Thoracic aorta (tissue), 2 donors: ENCODE measurements at regions not wholly inside any gene's neighbourhood (a gene's known extent, or its start where the extent isn't known, plus 50 kb on each side); places are given as distances from the start of the nearest gene placed in this dataset.
"Not testable (repeated sequence)": the region's sequence is repeated elsewhere in the genome, so short reads cannot be mapped to it uniquely, and the experiment has no call there.

Experiments
- ATAC-seq: fragments of 150-250 bp; one replicate; pipeline ENCODE4 v1.8.0; 2017; ENCODE audit warnings: low read depth; ENCODE audit not compliant: insufficient number of reproducible peaks, low FRiP score
- DNase-seq: peaks from one replicate; pipeline ENCODE4 v3.0.0-alpha.2; 2020; ENCODE audit warnings: low spot score
- H3K27ac ChIP-seq, 2 donors: fragments of 200-600 bp; sonication (generic); 1 replicate in 1 of 2; 2 replicates in 1 of 2; pipeline ENCODE4 v1.5.1; 2016; ENCODE audit warnings: mild to moderate bottlenecking in 2 of 2, moderate library complexity in 2 of 2
- H3K27me3 ChIP-seq: fragments of 200-600 bp; sonication (generic); replicated peaks from 2 replicates; pipeline ENCODE4 v1.6.0; 2016; ENCODE audit warnings: mild to moderate bottlenecking; ENCODE audit not compliant: insufficient read depth
- H3K36me3 ChIP-seq: fragments of 200-600 bp; sonication (generic); one replicate; pipeline ENCODE4 v1.5.1; 2016
- H3K4me1 ChIP-seq, 2 donors: fragments of 200-600 bp; sonication (generic); 1 replicate in 1 of 2; 2 replicates in 1 of 2; pipeline versions ENCODE4 v1.5.1 to v1.6.0; 2016; ENCODE audit warnings: low read depth in 2 of 2, mild to moderate bottlenecking in 1 of 2; ENCODE audit not compliant: control insufficient read depth in 1 of 2
- H3K4me3 ChIP-seq: fragments of 200-600 bp; sonication (generic); 2 replicates; pipeline ENCODE4 v1.5.1; 2016; ENCODE audit warnings: mild to moderate bottlenecking
- H3K9me3 ChIP-seq: fragments of 200-600 bp; sonication (generic); 2 replicates; pipeline ENCODE4 v1.5.1; 2016
- TF ChIP-seq, protein P1 (sequence below): fragments of 200-600 bp; sonication (generic); IDR thresholded peaks from one replicate; pipeline ENCODE4 v1.5.1; 2019; ENCODE audit warnings: antibody characterized with exemption

DNA sequence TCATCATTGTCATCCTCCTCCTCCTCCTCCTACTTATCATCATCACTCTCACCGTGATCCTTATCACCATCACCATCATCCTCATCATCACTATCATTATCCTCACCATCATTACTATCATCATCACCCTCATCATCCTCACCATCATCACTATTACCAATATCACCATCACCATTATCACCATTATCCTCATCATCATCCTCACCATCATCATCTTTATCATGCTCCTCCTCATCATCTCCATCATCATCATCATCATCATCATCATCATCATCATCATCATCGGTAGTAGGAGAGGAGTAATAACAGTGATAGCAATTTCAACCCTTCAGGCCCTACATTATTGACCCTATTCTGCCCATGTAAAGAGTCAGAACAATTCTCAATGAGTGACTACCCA, 345.9 kb upstream of the ZNF32 start:
- no peak for DNase-seq
- Histone ChIP-seq H3K4me1 (peaks cover 12 to 18% of the 10 kb centered on the region in 2 donors), H3K4me3 (no peak overlapping the region), H3K9me3 (no peaks in the 10 kb centered on the region), H3K27me3 (no peaks in the 10 kb centered on the region), H3K36me3 (no peaks in the 10 kb centered on the region), H3K27ac (no peak overlapping the region)
- TF ChIP-seq, protein P1, sequence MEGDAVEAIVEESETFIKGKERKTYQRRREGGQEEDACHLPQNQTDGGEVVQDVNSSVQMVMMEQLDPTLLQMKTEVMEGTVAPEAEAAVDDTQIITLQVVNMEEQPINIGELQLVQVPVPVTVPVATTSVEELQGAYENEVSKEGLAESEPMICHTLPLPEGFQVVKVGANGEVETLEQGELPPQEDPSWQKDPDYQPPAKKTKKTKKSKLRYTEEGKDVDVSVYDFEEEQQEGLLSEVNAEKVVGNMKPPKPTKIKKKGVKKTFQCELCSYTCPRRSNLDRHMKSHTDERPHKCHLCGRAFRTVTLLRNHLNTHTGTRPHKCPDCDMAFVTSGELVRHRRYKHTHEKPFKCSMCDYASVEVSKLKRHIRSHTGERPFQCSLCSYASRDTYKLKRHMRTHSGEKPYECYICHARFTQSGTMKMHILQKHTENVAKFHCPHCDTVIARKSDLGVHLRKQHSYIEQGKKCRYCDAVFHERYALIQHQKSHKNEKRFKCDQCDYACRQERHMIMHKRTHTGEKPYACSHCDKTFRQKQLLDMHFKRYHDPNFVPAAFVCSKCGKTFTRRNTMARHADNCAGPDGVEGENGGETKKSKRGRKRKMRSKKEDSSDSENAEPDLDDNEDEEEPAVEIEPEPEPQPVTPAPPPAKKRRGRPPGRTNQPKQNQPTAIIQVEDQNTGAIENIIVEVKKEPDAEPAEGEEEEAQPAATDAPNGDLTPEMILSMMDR: no peak
- no peak for ATAC-seq

DNA sequence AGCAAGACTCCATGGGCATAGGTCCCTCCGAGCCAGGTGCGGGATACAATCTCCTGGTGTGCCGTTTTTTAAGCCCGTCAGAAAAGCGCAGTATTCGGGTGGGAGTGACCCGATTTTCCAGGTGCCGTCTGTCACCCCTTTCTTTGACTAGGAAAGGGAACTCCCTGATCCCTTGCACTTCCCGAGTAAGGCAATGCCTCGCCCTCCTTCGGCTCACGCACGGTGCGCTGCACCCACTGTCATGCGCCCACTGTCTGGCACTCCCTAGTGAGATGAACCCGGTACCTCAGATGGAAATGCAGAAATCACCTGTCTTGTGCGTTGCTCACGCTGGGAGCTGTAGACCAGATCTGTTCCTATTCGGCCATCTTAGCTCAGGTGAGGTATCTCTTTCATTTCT, 344.1 kb upstream of the ZNF32 start:
- not testable (repeated sequence) for H3K27ac ChIP-seq, H3K36me3 ChIP-seq, H3K4me1 ChIP-seq, H3K4me3 ChIP-seq, H3K27me3 ChIP-seq, ATAC-seq, H3K9me3 ChIP-seq, DNase-seq

DNA sequence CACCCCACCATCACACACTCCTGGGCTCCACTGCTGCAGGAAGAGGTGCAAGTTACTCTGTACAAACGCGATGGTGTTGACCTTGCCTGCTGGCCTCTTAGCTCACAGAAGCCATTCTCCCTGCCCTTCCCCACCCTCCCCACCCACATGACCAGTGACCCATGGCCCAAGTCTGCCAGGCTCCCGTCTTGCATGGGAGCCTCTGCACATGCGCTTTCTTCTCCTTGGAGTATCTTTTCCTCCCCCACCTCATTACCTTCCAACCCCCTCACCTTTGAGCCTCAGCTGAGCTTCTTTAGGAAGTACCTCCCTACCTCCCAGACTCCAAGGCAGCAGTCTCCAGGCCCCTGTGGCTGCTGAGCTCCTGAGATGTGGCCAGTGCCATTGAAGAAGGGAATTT, 337.7 kb upstream of the ZNF32 start:
- no peaks in the 10 kb centered on the region for H3K4me1 ChIP-seq
- no peaks in the 10 kb centered on the region for H3K27me3 ChIP-seq
- no peaks in the 10 kb centered on the region for H3K36me3 ChIP-seq
- no peak overlapping the region for H3K27ac ChIP-seq
- TF ChIP-seq, protein P1: no peak
- ATAC-seq: no peak
- no peak overlapping the region for H3K4me3 ChIP-seq
- H3K9me3 ChIP-seq: no peaks in the 10 kb centered on the region
- DNase-seq: no peak

GRCh38 chr10:43985941-43986340, 337.3 kb upstream of the ZNF32 start:
- TF ChIP-seq, protein P1: no peak
- Histone ChIP-seq H3K4me1 (no peaks in the 10 kb centered on the region), H3K36me3 (no peaks in the 10 kb centered on the region), H3K9me3 (no peaks in the 10 kb centered on the region), H3K4me3 (no peak overlapping the region), H3K27me3 (no peaks in the 10 kb centered on the region), H3K27ac (no peak overlapping the region)
- ATAC-seq: no peak
- no peak for DNase-seq

- no peak for DNase-seq
- no peak for ATAC-seq
- TF ChIP-seq, protein P1: no peak
- no peaks in the 10 kb centered on the region for H3K36me3 ChIP-seq
- no peaks in the 10 kb centered on the region for H3K4me1 ChIP-seq
- H3K27me3 ChIP-seq: no peaks in the 10 kb centered on the region
- H3K27ac ChIP-seq: no peak overlapping the region
- H3K9me3 ChIP-seq: no peaks in the 10 kb centered on the region
- H3K4me3 ChIP-seq: no peak overlapping the region
Observed at GRCh38 chr10:43983856-43984271, 335.2 kb upstream of the ZNF32 start.

- Histone ChIP-seq H3K27ac (no peak overlapping the region), H3K36me3 (no peaks in the 10 kb centered on the region), H3K9me3 (no peaks in the 10 kb centered on the region), H3K4me1 (no peaks in the 10 kb centered on the region), H3K27me3 (no peaks in the 10 kb centered on the region), H3K4me3 (no peak overlapping the region)
- TF ChIP-seq, protein P1: no peak
- DNase-seq (no peak), ATAC-seq (no peak)
Observed at GRCh38 chr10:43983405-43983804, 334.7 kb upstream of the ZNF32 start.
